Retinal pigment epithelial cell (primary cell): ENCODE measurements at regions not wholly inside any gene's neighbourhood (a gene's known extent, or its start where the extent isn't known, plus 50 kb on each side); places are given as distances from the start of the nearest gene placed in this dataset.
"Not testable (repeated sequence)": the region's sequence is repeated elsewhere in the genome, so short reads cannot be mapped to it uniquely, and the experiment has no call there.

Source experiments
- DNase-seq: peaks from one replicate; pipeline ENCODE4 v3.0.0-alpha.2; 2010; ENCODE audit warnings: low read depth
- H3K4me3 ChIP-seq: 2 replicates; pipeline ENCODE4 v1.5.1; 2011; ENCODE audit warnings: mild to moderate bottlenecking, low read length, control low read depth, moderate library complexity
- TF ChIP-seq, protein P1 (sequence below): conservative IDR thresholded peaks from 2 replicates; pipeline ENCODE4 v1.5.1; 2011; ENCODE audit warnings: low read depth, low read length, control low read depth, inconsistent platforms

GRCh38 chr1:8228253-8228652 lies 89.7 kb upstream of the SLC45A1 start:
- TF ChIP-seq, protein P1, sequence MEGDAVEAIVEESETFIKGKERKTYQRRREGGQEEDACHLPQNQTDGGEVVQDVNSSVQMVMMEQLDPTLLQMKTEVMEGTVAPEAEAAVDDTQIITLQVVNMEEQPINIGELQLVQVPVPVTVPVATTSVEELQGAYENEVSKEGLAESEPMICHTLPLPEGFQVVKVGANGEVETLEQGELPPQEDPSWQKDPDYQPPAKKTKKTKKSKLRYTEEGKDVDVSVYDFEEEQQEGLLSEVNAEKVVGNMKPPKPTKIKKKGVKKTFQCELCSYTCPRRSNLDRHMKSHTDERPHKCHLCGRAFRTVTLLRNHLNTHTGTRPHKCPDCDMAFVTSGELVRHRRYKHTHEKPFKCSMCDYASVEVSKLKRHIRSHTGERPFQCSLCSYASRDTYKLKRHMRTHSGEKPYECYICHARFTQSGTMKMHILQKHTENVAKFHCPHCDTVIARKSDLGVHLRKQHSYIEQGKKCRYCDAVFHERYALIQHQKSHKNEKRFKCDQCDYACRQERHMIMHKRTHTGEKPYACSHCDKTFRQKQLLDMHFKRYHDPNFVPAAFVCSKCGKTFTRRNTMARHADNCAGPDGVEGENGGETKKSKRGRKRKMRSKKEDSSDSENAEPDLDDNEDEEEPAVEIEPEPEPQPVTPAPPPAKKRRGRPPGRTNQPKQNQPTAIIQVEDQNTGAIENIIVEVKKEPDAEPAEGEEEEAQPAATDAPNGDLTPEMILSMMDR: no peak
- no peak for DNase-seq
- no peak overlapping the region for H3K4me3 ChIP-seq

GRCh38 chr1:8227674-8228073 lies 90.2 kb upstream of the SLC45A1 start:
- DNase-seq, H3K4me3 ChIP-seq: not testable (repeated sequence)

- no peak overlapping the region for H3K4me3 ChIP-seq
- no peak for DNase-seq
Measured at GRCh38 chr1:8226747-8227146, 91.2 kb upstream of the SLC45A1 start.

GRCh38 chr1:8226024-8226423 lies 91.9 kb upstream of the SLC45A1 start:
- DNase-seq: not testable (repeated sequence)

More at GRCh38 chr1:8226747-8227146, 91.2 kb upstream of the SLC45A1 start:
- TF ChIP-seq, protein P1: no peak

GRCh38 chr1:8223526-8223925 lies 94.4 kb upstream of the SLC45A1 start:
- no peak for DNase-seq
- TF ChIP-seq, protein P1: no peak

More at GRCh38 chr1:8226024-8226423, 91.9 kb upstream of the SLC45A1 start:
- not testable (repeated sequence) for H3K4me3 ChIP-seq

DNA sequence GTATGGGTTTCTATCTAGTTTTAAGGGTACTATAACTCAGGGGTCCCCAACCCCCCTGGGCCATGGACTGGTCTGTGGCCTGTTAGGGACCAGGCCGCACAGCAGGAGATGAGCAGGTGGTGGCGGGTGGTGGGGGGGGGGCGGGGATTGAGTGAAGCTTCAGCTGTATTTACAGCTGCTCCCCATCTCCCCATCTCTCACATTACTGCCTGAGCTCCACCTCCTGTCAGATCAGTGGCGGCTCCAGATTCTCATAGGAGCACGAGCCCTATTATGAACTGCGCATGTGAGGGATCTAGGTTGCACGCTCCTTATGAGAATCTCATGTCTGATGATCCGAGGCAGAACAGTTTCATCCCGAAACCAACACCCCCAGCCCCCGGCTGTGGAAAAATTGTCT lies 95.1 kb upstream of the SLC45A1 start:
- no peak overlapping the region for H3K4me3 ChIP-seq
- DNase-seq: no peak
- TF ChIP-seq, protein P1: no peak

More at GRCh38 chr1:8223526-8223925, 94.4 kb upstream of the SLC45A1 start:
- H3K4me3 ChIP-seq: no peak overlapping the region

DNA sequence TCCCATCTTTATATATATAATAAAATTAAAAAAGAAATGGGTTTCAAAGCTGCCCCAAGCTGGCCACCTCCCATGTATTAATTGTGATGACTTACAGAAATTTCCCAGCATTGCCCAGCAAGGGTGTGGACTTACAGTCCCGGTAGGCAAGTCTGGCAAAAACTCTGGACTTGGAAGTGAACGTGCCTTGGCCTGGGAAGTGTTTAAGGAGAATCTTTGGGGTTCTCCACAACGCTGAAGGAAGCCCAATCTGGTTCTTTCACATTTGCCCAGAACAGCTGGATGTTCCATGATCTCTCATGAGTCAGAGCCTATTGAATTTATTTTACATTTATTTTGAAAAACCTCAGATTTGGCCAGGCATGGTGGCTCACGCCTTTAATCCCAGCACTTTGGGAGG lies 98.4 kb upstream of the SLC45A1 start:
- TF ChIP-seq, protein P1: no peak

DNA sequence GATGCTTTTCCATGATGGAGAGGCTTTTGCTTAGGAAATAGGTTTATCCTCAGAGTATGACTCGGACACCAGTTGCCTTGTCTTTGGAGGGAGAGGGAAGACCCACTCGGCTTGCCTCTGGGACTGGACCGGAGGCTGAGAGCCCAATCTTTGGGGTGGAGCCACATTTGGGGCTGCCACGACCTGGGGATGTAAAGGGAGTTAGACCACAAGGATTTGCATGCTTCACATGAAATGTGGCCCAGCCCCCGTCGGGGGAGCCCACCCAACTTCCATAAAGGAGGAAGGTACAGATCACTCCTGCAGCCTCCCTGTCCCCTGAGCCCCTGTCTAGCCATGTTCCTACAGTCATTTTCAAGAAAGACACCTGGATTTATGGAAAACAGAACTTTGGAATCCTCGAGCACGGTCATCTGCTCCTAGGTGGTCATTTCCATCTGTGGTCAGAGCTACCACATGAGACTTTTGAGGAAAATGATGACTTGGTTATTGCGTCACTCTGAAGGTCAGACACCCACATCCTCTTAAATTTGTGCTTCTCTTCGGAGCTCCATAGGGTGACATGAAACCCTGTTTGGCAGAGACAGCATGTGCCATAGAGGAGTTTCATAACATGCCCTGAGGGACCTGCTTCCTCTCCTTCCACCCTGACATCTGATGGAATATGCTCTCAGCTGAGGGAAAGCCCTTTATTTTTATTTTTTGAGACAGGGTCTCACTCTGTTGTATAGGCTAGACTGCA lies 99.4 kb upstream of the SLC45A1 start:
- no peak for DNase-seq
- no peak overlapping the region for H3K4me3 ChIP-seq
- TF ChIP-seq, protein P1: no peak

More for the DNA sequence above, 98.4 kb upstream of the SLC45A1 start:
- no peak overlapping the region for H3K4me3 ChIP-seq
- no peak for DNase-seq
